ENCODE measurements at regions not wholly inside any gene's neighbourhood (a gene's known extent, or its start where the extent isn't known, plus 50 kb on each side); places are given as distances from the start of the nearest gene placed in this dataset.

DNA sequence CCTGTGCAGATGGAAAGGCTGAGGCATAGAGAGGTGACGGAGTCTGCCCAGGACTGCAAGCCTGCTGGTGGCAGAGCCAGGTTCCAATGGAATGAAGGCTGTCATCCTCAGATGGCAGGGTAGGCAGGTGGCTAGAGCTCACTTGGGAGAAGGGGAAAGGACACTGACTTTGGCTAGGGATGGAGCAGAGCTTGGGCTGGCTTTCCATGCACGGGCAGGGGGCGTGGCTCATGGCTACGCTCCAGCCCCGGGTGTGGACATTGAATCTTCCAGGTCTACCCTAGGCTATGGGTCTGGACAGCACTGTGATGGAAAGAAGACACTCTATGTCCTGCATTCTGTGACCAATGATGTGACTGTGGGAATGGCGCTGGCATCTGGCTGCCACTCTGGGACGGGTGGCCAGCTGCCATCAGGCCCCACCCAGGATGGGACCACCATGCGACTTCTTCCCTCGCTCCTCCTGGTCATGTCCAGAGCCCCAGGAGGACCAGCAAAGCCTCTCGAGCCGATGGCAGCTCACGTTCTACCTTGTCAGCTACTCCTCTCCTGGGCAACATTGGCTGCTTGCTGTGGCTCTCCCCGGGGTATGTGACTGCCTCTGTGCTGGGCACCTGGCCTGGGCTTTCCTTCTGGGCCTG, 398.7 kb downstream of the TMEM121 start:
- DNase-seq (ENCODE audit: low read depth, low spot score) (no peak), FAIRE-seq (no peak)
- Histone ChIP-seq H4K20me1 (replicated peaks; ENCODE audit: control insufficient read depth, extremely low read depth, insufficient read depth, low read length) (no peaks in the 10 kb centered on the region), H3K79me2 (ENCODE audit: control insufficient read depth, insufficient read depth, low read length) (no peaks in the 10 kb centered on the region), H3K27ac (ENCODE audit: insufficient read depth, low read depth, low read length) (no peak overlapping the region), H3K4me2 (ENCODE audit: insufficient read depth, low read length) (no peak overlapping the region), H3K4me3 (replicated peaks in 1 of 3; ENCODE audit: insufficient read depth in 1 of 3, low read depth in 1 of 3, low read length in 3 of 3) (no peak overlapping the region), H3K9me3 (replicated peaks; ENCODE audit: control insufficient read depth, insufficient read depth, low read length) (peaks cover 8% of the 10 kb centered on the region), H2AFZ (ENCODE audit: low read depth, low read length) (no peak overlapping the region), H3K4me1 (ENCODE audit: control insufficient read depth, extremely low read depth, insufficient read depth, low read length) (no peaks in the 10 kb centered on the region), H3K9ac (replicated peaks; ENCODE audit: extremely low read depth, insufficient read depth, low read length) (no peak overlapping the region), H3K27me3 (ENCODE audit: control insufficient read depth in 2 of 2, insufficient read depth in 2 of 2, low read length in 2 of 2) (no peaks in the 10 kb centered on the region), H3K36me3 (ENCODE audit: control insufficient read depth in 2 of 2, extremely low read depth in 1 of 2, insufficient read depth in 2 of 2, low read length in 2 of 2) (no peaks in the 10 kb centered on the region), H3K9me1 (replicated peaks; ENCODE audit: control insufficient read depth, extremely low read depth, insufficient read depth, low read length) (no peaks in the 10 kb centered on the region)
- dilution Hi-C loops (cut with MboI; ENCODE audit: extremely low pct_ligation_motif_present, low sequenced_read_pairs), result no loop called here
- BruUV-seq (replicated peaks), result no TSS peak
- TF ChIP-seq CTCF (IDR thresholded peaks at IDR 0.05; ENCODE audit: extremely low read depth in 1 of 2, insufficient read depth in 1 of 2, low read depth in 1 of 2, low read length in 2 of 2) (no peak), FOS (IDR thresholded peaks at IDR 0.05; ENCODE audit: borderline replicate concordance, insufficient read depth, low read length) (no peak), GATA2 (IDR thresholded peaks at IDR 0.05; ENCODE audit: insufficient read depth, insufficient read length, low read depth, low read length) (no peak), POLR2AphosphoS5 (IDR thresholded peaks at IDR 0.05; ENCODE audit: insufficient read depth, low read depth, low read length) (no peak), MYC (IDR thresholded peaks at IDR 0.05; ENCODE audit: low read depth, low read length) (no peak), EZH2 (IDR thresholded peaks at IDR 0.05; ENCODE audit: borderline replicate concordance, low read depth, low read length, severe bottlenecking) (no peak), POLR2A (IDR thresholded peaks at IDR 0.05; ENCODE audit: low read depth, low read length) (no peak), JUN (IDR thresholded peaks at IDR 0.05; ENCODE audit: borderline replicate concordance, insufficient read depth, insufficient read length, low read depth) (no peak)
- TF ChIP-seq, protein P1, sequence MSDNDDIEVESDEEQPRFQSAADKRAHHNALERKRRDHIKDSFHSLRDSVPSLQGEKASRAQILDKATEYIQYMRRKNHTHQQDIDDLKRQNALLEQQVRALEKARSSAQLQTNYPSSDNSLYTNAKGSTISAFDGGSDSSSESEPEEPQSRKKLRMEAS (IDR thresholded peaks at IDR 0.05; ENCODE audit: insufficient read depth, insufficient read length), result no peak
- intact Hi-C loops (cut with micrococcal nuclease), result no loop called here
- ChIA-PET CTCF (no interaction called here), POLR2A (no interaction called here)

All from endothelial cell of umbilical vein (primary cell).